GM18519 (cell line): ENCODE measurements at regions not wholly inside any gene's neighbourhood (a gene's known extent, or its start where the extent isn't known, plus 50 kb on each side); places are given as distances from the start of the nearest gene placed in this dataset.

ENCODE experiments used
- ATAC-seq: cut with Tn5 transposase; IDR thresholded peaks from one replicate; pipeline ENCODE4 v1.9.1; 2021; ENCODE audit warnings: mild to moderate bottlenecking, moderate library complexity; ENCODE audit not compliant: unreplicated experiment, low FRiP score

DNA sequence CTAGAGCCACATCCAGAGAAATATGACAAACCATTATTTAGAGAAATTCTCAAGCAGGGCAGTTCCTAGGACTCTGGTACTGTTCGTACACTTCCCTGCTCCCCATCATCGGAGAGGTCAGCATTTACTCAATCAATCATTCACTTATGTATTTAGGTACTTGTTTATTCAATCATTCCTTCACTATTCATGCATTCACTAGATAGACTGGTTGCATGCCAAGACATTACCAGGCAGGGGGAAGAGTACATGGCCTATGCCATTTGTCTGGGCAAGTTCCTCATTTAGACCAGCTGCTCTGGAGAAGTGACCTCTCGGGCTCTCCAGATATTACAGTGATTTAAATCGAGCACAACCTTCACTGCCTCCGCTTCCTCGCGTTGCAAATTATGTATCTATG is 603.4 kb downstream of the KCNJ2 start:
- ATAC-seq: no peak

DNA sequence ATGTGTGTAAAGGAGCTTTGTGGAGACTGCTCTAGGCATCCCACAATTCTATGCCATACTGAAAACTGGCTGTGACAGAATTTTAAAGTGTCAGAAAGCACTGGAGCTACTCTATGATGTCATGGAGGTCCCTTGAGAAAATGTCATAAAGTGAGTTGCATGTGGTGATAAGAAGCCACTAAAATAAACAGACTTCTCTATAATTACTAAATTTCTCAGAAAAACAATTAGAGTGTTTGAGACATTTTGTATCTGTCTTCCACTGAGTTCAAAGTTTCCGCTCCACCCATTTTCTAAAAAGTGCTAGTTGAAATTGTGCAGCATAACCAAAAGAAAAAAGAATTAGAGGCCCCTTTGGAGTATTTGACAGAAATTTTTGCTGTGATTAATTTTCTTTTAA is 603.9 kb downstream of the KCNJ2 start:
- ATAC-seq: no peak

DNA sequence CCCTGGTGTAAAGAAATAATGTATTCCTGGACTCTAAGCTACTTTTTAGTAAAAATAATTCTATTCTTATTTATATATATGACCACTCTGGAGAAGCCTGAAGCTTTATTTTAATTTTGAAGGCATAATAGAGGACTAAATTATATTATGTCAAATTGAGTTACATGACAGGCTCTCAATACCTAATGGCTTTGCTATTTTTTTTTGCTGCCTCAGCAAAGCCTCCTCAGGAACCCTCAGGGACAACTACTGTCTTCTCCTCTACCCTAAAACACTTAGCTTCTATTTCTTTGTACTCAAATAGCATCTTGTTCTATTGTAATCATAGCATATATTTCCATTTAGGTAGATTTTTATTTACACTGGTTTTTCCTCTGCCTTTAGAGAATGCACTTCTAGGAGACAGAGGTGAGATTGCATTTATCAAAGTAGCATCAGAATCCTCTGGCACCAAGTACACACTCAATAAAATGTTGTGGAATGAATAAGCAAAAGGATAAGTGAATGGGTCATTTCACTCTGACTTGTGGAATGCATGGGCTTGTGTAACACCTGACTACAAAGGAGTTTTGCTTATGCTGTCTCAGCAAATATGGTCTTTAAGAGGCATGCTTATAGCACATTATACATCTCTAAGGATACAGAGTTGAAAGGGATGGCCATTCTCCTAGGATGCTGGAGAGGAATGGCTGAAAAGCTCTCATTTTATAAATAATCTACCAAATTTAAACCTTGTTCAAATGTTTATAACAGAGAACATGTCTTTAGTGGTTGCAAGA is 605.2 kb downstream of the KCNJ2 start:
- ATAC-seq: no peak

DNA sequence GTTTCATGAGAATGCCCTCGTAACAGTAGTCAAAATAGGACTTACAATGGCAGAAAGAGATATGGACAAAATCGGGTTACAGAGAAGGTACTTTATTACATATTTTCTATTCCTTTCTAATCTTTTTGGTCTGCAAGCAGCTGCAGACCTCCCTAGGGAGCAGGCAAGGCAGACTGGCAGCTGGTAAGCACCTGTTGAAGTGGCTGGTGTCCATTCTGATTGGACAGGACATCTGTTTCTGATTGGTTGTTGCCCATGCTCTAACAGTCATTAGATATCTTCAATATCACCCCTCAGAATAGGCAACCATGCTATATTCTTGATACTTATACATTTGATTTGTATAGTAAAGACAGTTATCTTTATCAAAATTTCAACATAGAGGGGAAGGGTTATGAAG is 606.3 kb downstream of the KCNJ2 start:
- no peak for ATAC-seq

DNA sequence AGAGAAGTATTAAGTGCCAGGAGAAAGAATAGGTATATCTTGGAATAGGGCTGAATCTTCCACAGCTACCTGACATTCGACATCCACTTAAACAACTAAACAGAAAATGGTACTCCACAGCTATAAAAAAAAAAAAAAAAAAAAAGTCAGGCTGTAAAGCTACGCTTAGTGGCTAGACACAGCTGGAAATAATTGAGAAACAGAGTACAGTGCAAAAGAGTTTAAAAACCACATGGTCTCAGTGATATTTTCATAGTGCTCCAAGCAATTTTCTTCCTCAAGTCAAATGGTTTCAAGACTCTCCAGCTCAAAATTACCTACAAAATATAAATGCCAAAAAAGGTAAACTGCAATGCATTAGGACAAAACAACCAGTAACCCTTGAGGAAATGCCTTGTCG is 607.1 kb downstream of the KCNJ2 start:
- no peak for ATAC-seq

DNA sequence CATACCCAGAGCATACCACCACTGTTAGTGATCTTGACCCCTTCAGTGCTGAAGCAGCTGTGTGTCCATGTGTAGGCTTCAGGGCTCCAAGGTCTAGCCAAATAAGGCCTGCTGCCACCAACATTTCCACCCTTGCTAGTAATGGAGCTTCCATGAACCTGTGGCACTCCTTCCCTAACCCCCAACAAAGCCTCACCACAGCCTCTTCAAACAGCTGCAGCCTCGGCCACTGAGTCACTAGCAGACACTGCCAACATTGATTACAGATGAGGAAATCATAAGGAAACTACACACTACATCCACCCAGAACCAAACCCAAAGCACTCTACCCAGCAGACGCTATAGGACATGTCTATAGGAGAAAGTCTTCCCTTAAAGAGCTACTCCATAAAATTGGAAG is 610.7 kb downstream of the KCNJ2 start:
- ATAC-seq: no peak

DNA sequence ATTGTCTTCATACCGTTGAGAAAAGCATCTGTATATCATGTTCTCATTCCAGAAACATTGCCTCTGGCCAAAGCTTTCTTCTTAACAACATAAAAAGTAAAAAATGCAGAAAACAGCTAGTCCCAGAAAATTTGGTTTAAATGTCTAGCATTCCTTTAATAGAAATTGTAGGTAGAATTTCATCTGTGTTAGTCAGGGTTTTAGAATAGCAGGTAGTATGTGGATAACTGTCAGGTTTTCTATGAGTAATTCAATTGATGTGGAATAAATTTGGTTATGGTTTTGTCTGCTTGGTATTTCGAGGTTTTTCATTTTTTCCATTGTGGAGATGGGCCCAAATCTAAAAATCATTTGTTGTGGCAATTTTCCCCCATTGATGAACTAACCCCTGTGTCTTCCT is 616.7 kb downstream of the KCNJ2 start:
- ATAC-seq: no peak

DNA sequence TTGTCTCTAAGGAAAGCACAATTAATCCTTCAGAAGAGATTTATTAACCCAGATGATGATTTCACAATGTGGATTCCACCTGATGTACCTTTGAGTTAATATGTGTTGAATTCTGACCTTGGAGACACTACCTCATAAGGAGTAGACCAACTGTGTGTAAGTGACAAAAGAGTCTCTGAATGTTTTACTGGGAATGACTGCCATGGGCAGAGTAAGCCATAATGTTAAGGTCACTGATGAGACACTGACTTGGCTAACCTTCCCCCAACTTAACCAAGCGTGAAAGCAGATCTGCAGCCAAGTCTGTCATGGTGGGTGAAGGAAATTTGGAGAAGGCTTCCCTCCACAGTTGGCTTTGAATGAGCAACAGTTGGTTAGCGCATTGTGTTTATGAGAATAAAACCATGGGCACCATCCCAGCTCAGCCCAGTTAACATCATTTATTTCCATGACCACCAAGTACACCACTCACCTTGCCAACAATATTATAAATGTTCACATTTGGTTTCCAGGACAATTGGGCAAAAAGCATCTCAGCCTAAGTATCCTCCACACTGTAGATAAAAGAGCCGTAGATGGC is 618.5 kb downstream of the KCNJ2 start:
- ATAC-seq: no peak

DNA sequence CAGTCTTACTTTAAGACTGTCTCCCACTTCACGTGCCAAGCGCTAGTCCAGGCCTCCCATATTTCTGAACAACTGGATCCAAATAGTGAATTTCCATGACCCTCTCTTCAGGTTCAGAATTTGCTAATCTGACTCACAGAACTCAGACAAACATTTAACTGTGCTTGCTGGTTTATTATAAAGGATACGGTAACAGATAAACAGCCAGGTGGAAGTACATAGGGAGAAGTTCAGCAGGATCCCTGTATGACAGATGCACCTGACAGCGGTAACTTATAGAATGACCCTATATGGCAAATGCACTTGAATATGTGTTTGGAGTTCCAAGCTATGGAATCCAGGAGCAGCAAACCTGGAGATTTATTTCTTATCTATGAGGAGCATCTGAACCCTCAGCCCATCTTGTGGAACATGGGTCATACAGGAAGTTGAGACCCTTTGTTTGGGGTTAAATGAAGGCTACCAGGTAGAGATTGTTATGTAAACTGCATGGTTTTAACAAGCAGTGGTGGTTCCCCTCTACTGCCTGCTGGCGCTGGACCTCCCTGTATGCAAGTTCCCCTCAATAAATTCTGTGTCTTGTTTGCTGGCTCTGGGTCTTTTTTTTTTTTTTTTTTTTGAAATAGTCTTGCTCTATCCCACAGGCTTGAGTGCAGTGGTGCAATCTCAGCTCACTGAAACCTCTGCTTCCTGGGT is 622.6 kb downstream of the KCNJ2 start:
- no peak for ATAC-seq

DNA sequence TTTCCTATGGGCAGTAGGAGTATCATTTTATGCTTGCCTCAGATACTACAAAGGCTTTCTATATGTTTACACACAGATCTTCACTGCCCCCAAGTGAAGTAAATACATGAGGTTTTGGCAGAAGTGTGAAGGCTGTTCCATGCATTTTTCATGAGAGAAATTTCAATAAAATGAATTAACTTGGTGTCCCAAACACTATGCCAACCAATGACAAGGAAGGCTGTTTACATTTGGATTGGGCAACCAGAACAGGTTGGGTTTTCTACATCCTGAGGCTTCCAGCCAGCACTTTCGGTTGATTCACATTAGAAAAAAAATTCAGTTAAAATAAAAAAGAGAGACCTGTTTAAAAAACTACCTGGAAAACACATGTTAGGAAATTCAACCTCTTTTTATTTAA is 625.4 kb downstream of the KCNJ2 start:
- ATAC-seq: no peak

DNA sequence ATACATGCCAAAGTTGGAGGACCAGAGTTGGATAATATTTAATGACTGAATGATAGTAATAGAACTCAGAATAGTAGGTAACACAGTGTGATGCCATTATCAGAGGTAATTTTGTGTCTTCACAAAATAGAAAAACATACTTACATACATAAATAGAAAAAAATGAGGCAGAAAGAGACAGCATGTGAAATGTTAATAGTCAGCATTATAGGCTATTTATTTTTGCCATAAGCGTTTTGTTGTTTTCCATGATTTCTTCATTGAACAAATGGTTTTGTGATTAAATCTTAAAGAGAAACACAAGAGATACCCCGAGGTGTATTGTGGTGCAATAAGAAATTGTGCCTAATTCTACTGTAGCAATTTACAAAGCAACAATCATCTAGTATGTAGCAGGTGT is 626.3 kb downstream of the KCNJ2 start:
- ATAC-seq: no peak

DNA sequence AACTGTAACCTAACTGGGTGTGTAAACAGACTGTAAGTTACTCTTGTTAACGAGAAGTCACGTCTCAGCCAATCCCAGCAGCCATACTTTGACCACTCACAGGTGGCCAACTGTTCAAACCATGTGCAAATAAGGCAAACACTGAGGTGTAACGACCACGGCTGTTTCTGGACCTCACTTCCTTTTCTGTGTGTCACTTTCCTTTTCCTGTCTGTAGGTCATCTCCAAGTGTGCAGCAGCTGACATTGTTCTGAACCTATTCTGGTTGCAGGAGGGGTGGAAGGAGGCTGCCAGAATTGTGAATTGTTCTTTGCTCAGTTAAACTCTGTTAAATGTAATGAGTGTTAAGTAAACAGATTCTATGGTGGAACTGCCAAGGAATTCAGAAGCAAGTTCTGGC is 627.4 kb downstream of the KCNJ2 start:
- no peak for ATAC-seq

DNA sequence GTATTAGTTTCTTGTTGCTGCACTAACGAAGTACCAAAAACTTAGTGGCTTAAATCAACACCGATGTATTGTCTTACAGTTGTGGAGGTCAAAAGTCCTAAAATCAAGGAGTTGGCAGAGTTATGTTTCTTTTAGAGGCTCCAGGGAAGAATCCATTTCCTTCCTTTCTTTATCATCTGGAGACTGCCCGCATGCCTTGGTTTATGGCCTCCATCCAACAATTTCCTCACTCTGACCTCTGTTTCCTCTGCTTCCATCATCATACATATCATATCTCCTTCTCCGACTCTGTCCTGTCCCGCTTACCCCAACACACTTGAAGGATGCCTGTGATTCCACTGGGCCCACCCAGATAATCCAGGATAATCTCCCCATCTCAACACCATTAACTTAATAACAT is 627.8 kb downstream of the KCNJ2 start:
- ATAC-seq: no peak

DNA sequence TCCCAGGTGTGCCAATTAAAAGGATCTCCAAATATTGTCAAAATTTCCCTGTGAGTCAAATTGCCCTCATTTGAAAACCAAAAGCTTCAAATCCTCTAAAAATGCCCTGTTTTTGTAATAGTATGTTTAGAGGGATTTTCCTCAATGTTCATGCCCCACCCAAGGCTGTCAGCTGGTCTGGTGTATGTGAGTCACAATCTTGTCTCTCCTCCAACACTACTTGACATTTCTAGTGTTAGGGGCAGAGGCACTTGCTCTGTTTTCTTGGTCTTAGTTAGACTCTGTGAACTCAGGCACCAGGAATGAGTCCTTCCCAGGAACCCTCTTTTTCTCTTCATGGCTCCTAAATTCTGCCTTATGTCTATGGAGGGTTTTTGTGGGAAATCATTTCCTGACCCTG is 634.8 kb downstream of the KCNJ2 start:
- ATAC-seq: no peak

DNA sequence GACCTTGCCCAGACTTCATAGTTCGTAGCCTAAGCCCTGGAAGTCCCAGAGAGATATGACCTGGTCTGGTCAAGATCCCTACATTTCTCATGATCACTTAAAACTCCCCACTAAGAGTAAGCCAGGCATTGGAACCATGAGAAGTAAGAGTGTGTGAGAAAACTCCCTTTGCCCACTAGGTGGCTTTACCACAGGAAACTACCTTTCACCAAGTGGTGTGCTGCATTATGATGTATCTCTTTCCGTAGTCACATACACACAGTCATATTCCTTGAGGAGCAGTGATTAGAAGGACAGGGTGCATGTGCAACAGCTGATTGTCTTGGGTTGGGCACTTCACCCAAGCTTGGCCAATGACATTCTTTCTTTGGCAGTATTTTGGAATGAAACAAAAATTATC is 639.3 kb downstream of the KCNJ2 start:
- no peak for ATAC-seq

DNA sequence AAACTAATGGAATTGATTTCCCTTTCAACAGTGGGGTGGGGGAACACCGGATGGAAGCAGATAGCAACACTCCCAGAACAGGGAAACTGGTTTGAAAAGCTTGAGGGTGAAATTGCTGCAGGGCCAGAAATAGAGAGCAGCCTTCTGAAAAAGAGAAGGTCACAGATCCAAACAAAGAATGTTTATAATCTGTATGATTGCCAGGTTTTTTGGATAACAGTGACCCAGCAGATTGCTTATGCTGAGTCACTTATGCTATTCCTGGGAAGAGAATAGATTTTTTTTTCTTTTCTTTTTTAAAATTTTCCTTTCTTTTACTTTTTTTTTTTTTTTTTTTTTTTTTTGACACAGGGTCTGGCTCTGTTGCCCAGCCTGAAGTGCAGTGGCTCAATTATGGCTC is 641.3 kb downstream of the KCNJ2 start:
- ATAC-seq: no peak

DNA sequence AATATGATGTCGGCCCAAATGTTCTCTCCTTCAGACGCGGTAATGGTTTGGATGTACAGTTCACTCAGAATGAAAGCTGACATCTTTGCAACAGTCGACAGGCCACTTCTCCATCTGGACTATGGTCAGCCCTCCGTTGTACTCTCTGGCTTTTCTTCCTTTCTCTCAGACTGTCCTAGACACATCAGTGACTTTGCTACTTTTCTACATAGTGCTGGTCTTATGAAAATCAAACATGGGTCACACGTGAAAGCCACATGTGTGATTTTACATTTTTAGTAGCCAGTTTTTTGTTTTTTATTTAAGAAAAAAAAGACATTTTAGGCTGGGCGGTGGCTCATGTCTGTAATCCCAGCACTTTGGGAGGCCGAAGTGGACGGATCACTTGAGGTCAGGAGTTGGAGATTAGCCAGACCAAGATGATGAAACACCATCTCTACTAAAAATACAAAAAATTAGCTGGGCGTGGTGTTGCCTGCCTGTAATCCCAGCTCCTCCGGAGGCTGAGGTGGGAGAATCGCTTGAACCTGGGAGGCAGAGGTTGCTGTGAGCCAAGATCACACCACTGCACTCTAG is 644.1 kb downstream of the KCNJ2 start:
- no peak for ATAC-seq

DNA sequence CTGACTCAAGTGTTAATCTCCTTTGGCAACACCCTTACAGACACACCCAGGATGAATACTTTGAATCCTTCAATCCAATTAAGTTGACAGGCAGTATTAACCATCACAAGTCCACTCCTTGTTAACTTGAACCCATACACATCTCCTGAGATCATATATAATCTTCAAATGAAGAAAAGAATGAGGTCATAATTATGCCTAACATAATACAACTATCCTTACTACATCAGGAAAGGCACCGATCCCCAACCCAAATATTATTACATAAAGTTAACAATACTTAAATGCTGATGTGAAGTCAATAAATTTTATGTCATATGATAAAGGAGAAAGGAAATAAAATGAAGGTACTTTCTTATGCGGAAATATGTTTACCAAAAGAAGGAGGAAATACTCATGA is 649.9 kb downstream of the KCNJ2 start:
- no peak for ATAC-seq

DNA sequence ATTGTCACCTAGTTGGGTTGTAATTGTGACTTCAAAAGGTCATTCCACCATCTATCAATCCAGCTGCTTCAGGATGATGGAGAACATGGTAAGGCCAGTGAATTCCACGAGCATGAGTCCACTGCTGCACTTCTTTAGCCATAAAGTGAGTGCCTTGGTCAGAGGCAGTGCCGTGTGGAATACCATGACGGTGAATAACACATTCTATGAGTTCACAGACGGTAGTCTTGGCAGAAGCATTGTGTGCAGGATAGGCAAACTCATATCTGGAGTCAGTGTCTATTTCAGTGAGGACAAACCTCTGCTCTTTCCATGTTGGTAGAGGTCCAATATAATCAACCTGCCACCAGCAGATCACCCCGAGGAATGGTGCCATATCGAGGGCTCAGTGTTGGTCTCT is 650.9 kb downstream of the KCNJ2 start:
- no peak for ATAC-seq

DNA sequence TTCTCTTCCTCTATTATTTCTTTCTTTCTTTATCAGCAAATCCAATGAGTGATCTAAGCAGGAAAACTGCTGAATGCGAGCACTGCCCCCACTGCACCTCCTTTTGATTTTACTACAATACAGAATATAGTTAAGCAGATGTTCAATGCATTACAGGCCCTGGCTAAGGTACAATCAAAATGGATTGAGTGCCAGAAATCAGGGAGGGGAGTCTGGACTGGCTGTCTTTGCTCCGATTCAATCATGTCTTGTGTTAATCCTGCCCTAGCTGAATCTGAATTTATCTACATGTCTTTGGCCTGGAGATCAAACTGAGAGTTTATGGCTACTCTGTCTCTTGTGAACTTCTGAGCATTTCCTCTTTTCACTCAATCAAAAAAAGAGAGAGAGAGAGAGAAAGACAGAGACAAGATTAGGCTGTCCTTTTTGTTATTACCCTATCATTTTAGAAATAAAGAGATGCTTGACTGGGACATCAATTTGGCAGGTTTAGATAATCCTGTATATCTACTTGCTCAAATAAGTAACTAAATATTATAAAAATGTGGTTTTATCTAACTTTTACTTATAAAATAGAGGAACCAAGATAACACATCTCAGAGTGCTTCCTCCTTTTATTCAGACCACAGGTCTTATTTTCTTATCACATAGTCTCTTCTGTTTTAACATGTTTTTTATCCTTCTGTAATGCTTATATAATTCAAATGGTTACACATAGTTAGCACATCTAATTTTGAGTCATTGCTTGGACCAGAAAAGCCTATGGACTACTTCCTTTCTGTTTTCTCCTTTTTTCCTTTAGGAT is 656.2 kb downstream of the KCNJ2 start:
- no peak for ATAC-seq

DNA sequence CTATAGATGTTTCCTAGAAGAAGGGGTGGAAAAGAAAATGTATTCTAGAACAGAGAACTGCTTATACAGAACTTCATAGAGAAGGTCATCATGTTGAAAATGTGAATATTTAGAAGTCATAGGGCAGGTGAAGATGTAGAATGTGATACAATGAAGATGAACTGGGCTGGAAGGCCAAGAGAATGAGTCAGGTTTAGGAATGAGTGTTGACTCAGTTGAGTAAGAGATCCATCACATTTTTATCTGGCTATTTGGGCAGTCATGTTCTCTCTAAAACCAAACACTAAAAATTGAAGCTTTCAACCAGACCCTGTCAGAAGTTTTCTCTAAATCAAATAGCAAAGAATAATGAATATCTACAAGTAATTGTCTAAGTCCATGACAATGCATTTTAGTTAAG is 660.5 kb downstream of the KCNJ2 start:
- ATAC-seq: no peak
